HCT116 (cell line): ENCODE measurements at regions not wholly inside any gene's neighbourhood (a gene's known extent, or its start where the extent isn't known, plus 50 kb on each side); places are given as distances from the start of the nearest gene placed in this dataset.

Experiments
- ATAC-seq: fragments of 200-7000 bp; cut with Tn5 transposase; 2 replicates; pipeline ENCODE4 v1.9.1; 2020; ENCODE audit warnings: mild to moderate bottlenecking, moderate library complexity
- BruUV-seq: library from RNA; stranded (reverse); fragments of 400-500 nt; replicated peaks from 2 replicates; lab custom pipeline; 2021; lab: Mats Ljungman, UMichigan
- CTCF ChIA-PET: fragments of 300-600 bp; sonication (Branson Sonifier 250); formaldehyde crosslinking; loops from one replicate; lab custom pipeline; 2021; ENCODE audit warnings: antibody characterized with exemption; lab: Charles Lee
- POLR2A ChIA-PET: fragments of 300-600, 350-600 bp; sonication (Branson Sonifier 250); formaldehyde crosslinking; loops from one replicate; lab custom pipeline; 2021; ENCODE audit warnings: antibody characterized with exemption; lab: Charles Lee
- RAD21 ChIA-PET, 2 experiments: fragments of 300-600 bp; sonication (Branson Sonifier 250); formaldehyde crosslinking; loops; one replicate each; lab custom pipeline; 2023; ENCODE audit warnings: low total read pairs in 2 of 2; ENCODE audit not compliant: uncharacterized antibody in 2 of 2, unreplicated experiment in 2 of 2, low non-redundant PET in 1 of 2; lab: Charles Lee
- DNase-seq: peaks from one replicate; pipeline ENCODE4 v3.0.0-alpha.2; 2010; ENCODE audit warnings: low read depth, low spot score
- H2AFZ ChIP-seq: fragments of 200-600 bp; shearing (Covaris generic), sonication (generic); 2 replicates; pipeline ENCODE4 v1.6.1; 2017; ENCODE audit warnings: low read depth, mixed run types, mixed read lengths, antibody characterized with exemption, low read length; ENCODE audit not compliant: poor library complexity, severe bottlenecking
- H3K27ac ChIP-seq: 2 replicates; pipeline ENCODE4 v1.5.1; 2012; ENCODE audit warnings: low read depth, low read length
- H3K27me3 ChIP-seq: fragments of 200-600 bp; sonication (generic); 2 replicates; pipeline ENCODE4 v1.6.1; 2016; ENCODE audit warnings: mixed run types, low read length, mixed read lengths; ENCODE audit not compliant: insufficient read depth
- H3K36me3 ChIP-seq, 2 experiments: fragments of 200-500 bp in 1 of 2; fragments of 200-600 bp in 1 of 2; sonication (Bioruptor generic) in 1 of 2; sonication (generic) in 1 of 2; 2 replicates each; pipeline versions ENCODE4 v1.5.1 to v1.6.1; 2014 to 2016; ENCODE audit warnings: low read length in 2 of 2, inconsistent platforms in 1 of 2, mixed read lengths in 1 of 2, mixed run types in 1 of 2; ENCODE audit not compliant: insufficient read depth in 2 of 2, control insufficient read depth in 1 of 2
- H3K4me1 ChIP-seq, 2 experiments: fragments of 200-600 bp in 1 of 2; sonication (generic) in 1 of 2; 2 replicates each; pipeline versions ENCODE4 v1.5.1 to v1.6.1; 2012 to 2017; ENCODE audit warnings: low read length in 2 of 2, inconsistent platforms in 1 of 2, mild to moderate bottlenecking in 1 of 2, mixed read lengths in 1 of 2, mixed run types in 1 of 2, moderate library complexity in 1 of 2; ENCODE audit not compliant: insufficient read depth in 2 of 2, control insufficient read depth in 1 of 2
- H3K4me2 ChIP-seq: fragments of 200-600 bp; sonication (generic); 2 replicates; pipeline ENCODE4 v1.6.1; 2017; ENCODE audit warnings: mixed run types, low read length, mixed read lengths
- H3K4me3 ChIP-seq, 2 experiments: fragments of 200-600 bp in 1 of 2; sonication (generic) in 1 of 2; replicated peaks in 1 of 2; 2 replicates each; pipeline ENCODE4 v1.5.1; 2011 to 2016; ENCODE audit warnings: low read length in 2 of 2, control low read depth in 1 of 2, low read depth in 1 of 2, mild to moderate bottlenecking in 1 of 2, mixed read lengths in 1 of 2, mixed run types in 1 of 2
- H3K79me2 ChIP-seq: fragments of 200-600 bp; sonication (generic); 2 replicates; pipeline ENCODE4 v1.6.1; 2017; ENCODE audit warnings: mild to moderate bottlenecking, mixed run types, low read length, moderate library complexity, mixed read lengths; ENCODE audit not compliant: insufficient read depth
- H3K9ac ChIP-seq: fragments of 200-600 bp; sonication (generic); 2 replicates; pipeline ENCODE4 v1.6.1; 2016; ENCODE audit warnings: low read length, mixed read lengths
- H3K9me2 ChIP-seq: fragments of 200-600 bp; sonication (generic), shearing (Covaris generic); 2 replicates; pipeline ENCODE4 v1.6.1; 2017; ENCODE audit warnings: mixed run types, mild to moderate bottlenecking, moderate library complexity; ENCODE audit not compliant: insufficient read depth
- H3K9me3 ChIP-seq, 2 experiments: fragments of 200-500 bp in 1 of 2; fragments of 200-600 bp in 1 of 2; sonication (Bioruptor generic) in 1 of 2; sonication (generic) in 1 of 2; 2 replicates each; pipeline ENCODE4 v1.6.1; 2014 to 2017; ENCODE audit warnings: low read length in 2 of 2, mixed read lengths in 2 of 2, inconsistent platforms in 1 of 2, low read depth in 1 of 2, mild to moderate bottlenecking in 1 of 2, mixed run types in 1 of 2, moderate library complexity in 1 of 2; ENCODE audit not compliant: control insufficient read depth in 1 of 2, insufficient read depth in 1 of 2
- H4K20me1 ChIP-seq: fragments of 200-600 bp; sonication (generic), shearing (Covaris generic); 2 replicates; pipeline ENCODE4 v1.6.1; 2017; ENCODE audit warnings: mixed run types, mild to moderate bottlenecking, moderate library complexity; ENCODE audit not compliant: insufficient read depth
- ATF3 ChIP-seq: IDR thresholded peaks from 2 replicates; pipeline ENCODE4 v1.6.1; 2012
- CBX3 ChIP-seq: IDR thresholded peaks from 2 replicates; pipeline ENCODE4 v1.6.1; 2012; ENCODE audit warnings: low read depth
- CEBPB ChIP-seq: IDR thresholded peaks from 2 replicates; pipeline ENCODE4 v1.6.1; 2012; ENCODE audit warnings: low read depth
- CTCF ChIP-seq, 3 experiments: fragments of 200-600 bp in 1 of 3; sonication (generic) in 1 of 3; IDR thresholded peaks in 2 of 3; conservative IDR thresholded peaks in 1 of 3; 2 replicates each; pipeline ENCODE4 v1.5.1; 2012 to 2017; ENCODE audit warnings: low read depth in 2 of 3, low read length in 2 of 3, antibody characterized with exemption in 1 of 3, borderline replicate concordance in 1 of 3, control low read depth in 1 of 3, mild to moderate bottlenecking in 1 of 3, mixed read lengths in 1 of 3, mixed run types in 1 of 3, moderate library complexity in 1 of 3; ENCODE audit not compliant: insufficient read depth in 1 of 3
- EGR1 ChIP-seq: IDR thresholded peaks from 2 replicates; pipeline ENCODE4 v1.6.1; 2012; ENCODE audit warnings: low read depth
- EZH2 ChIP-seq: fragments of 200-600 bp; sonication (generic); IDR thresholded peaks from 2 replicates; pipeline ENCODE4 v1.6.1; 2017; ENCODE audit warnings: antibody characterized with exemption, mixed run types
- EZH2phosphoT487 ChIP-seq: fragments of 200-600 bp; IDR thresholded peaks from 2 replicates; pipeline ENCODE4 v1.6.1; 2018; ENCODE audit warnings: antibody characterized with exemption, borderline replicate concordance
- FOSL1 ChIP-seq: IDR thresholded peaks from 2 replicates; pipeline ENCODE4 v1.6.1; 2012; ENCODE audit warnings: low read depth
- POLR2AphosphoS5 ChIP-seq: IDR thresholded peaks from 2 replicates; pipeline ENCODE4 v1.6.1; 2011; ENCODE audit warnings: mild to moderate bottlenecking, low read depth, low read length, moderate library complexity
- RAD21 ChIP-seq: IDR thresholded peaks from 2 replicates; pipeline ENCODE4 v1.6.1; 2012; ENCODE audit warnings: low read depth, mild to moderate bottlenecking
- REST ChIP-seq: IDR thresholded peaks from 2 replicates; pipeline ENCODE4 v1.6.1; 2012; ENCODE audit warnings: low read depth
- SRF ChIP-seq: IDR thresholded peaks from 2 replicates; pipeline ENCODE4 v1.6.1; 2012; ENCODE audit warnings: low read depth
- TCF7L2 ChIP-seq: IDR thresholded peaks from 2 replicates; pipeline ENCODE4 v1.7.0; 2011; ENCODE audit warnings: borderline replicate concordance, inconsistent platforms; ENCODE audit not compliant: insufficient read depth, insufficient read length; ENCODE audit errors: extremely low read depth
- YY1 ChIP-seq: IDR thresholded peaks from 2 replicates; pipeline ENCODE4 v1.6.1; 2011; ENCODE audit warnings: low read length, low read depth, moderate library complexity, mild to moderate bottlenecking; ENCODE audit not compliant: insufficient replicate concordance; ENCODE audit errors: extremely low read depth
- ZFX ChIP-seq: fragments of 450-650 bp; IDR thresholded peaks from 2 replicates; pipeline ENCODE4 v1.6.1; 2017
- ZNF274 ChIP-seq: fragments of 200-500 bp; sonication (Bioruptor generic); IDR thresholded peaks from 2 replicates; pipeline ENCODE4 v1.6.1; 2014; ENCODE audit warnings: mild to moderate bottlenecking, low read depth, low read length, inconsistent platforms
- intact Hi-C: fragments of 100-400 bp; cut with micrococcal nuclease; formaldehyde crosslinking; loops from 2 replicates; pipeline ENCODE4 v1.10.0; 2022
- TF ChIP-seq, protein P1 (sequence below): IDR thresholded peaks from 2 replicates; pipeline ENCODE4 v1.6.1; 2012

DNA sequence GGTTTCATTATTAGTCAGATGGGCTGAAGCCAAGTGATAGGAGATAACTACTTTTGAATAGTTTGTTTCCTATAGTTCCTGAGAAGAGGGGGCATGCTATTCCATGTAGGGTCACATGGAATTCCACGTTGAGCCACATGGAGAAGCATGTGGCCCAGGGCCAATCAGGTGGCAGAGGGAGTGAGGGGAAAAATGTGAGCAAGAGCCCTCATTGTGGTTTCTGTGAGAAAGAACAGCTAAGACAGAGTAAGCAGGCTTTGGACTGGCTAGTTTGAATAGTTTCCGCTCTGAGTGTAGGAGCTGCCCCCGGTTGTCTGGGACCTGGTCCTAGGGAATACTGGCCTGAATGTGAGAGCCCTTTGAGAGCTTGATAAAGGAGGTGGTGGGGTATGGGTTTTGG lies 69.9 kb upstream of the CNTNAP4 start (continued):
- TF ChIP-seq RAD21 (no peak), EZH2phosphoT487 (no peak), EGR1 (no peak), CBX3 (no peak), POLR2AphosphoS5 (no peak), CTCF (IDR thresholded peaks at IDR 0.05 in 2 of 3, conservative IDR thresholded peaks at IDR 0.05 in 1 of 3; ENCODE audit: borderline replicate concordance in 1 of 3, insufficient read depth in 1 of 3, low read depth in 2 of 3, low read length in 2 of 3) (no peak), EZH2 (no peak), YY1 (no peak)

- intact Hi-C loops = no loop called here
- no peak overlapping the region for H2AFZ ChIP-seq
- BruUV-seq = no TSS peak
- no peaks in the 10 kb centered on the region for H3K4me1 ChIP-seq
- no peaks in the 10 kb centered on the region for H3K27me3 ChIP-seq
- DNase-seq (no peak), ATAC-seq (no peak)
- H3K4me3 ChIP-seq = no peak overlapping the region
- no peaks in the 10 kb centered on the region for H3K36me3 ChIP-seq
- ChIA-PET RAD21 (no interaction called here), POLR2A (no interaction called here), CTCF (no interaction called here)
- H3K9me2 ChIP-seq = no peaks in the 10 kb centered on the region
- no peak overlapping the region for H3K4me2 ChIP-seq
- peaks cover 5 to 11% of the 10 kb centered on the region in 2 experiments; a peak in 2 of 4 replicates for H3K9me3 ChIP-seq
- H4K20me1 ChIP-seq = no peaks in the 10 kb centered on the region
- H3K27ac ChIP-seq = no peak overlapping the region
- no peak overlapping the region for H3K9ac ChIP-seq
- no peaks in the 10 kb centered on the region for H3K79me2 ChIP-seq
- no peak for TF ChIP-seq ATF3
- TF ChIP-seq RAD21 = no peak
- TF ChIP-seq SRF = no peak
- TF ChIP-seq EZH2 = no peak
- TF ChIP-seq, protein P1, sequence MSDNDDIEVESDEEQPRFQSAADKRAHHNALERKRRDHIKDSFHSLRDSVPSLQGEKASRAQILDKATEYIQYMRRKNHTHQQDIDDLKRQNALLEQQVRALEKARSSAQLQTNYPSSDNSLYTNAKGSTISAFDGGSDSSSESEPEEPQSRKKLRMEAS = no peak
- TF ChIP-seq TCF7L2 = no peak
- TF ChIP-seq EZH2phosphoT487 = no peak
- TF ChIP-seq CTCF (IDR thresholded peaks at IDR 0.05 in 2 of 3, conservative IDR thresholded peaks at IDR 0.05 in 1 of 3; ENCODE audit: borderline replicate concordance in 1 of 3, insufficient read depth in 1 of 3, low read depth in 2 of 3, low read length in 2 of 3) = no peak
- TF ChIP-seq FOSL1 = no peak
- TF ChIP-seq POLR2AphosphoS5 = no peak
- TF ChIP-seq CBX3 = no peak
- TF ChIP-seq ZNF274 = no peak
- TF ChIP-seq EGR1 = no peak
- TF ChIP-seq REST = no peak
- no peak for TF ChIP-seq ZFX
- TF ChIP-seq CEBPB = no peak
Measured at GRCh38 chr16:76210157-76210556, 67.0 kb upstream of the CNTNAP4 start.
